ENCODE measurements at regions not wholly inside any gene's neighbourhood (a gene's known extent, or its start where the extent isn't known, plus 50 kb on each side); places are given as distances from the start of the nearest gene placed in this dataset.

GRCh38 chr1:193794239-193794638, 607.8 kb upstream of the B3GALT2 start:
- no peak for TF ChIP-seq ZFX (IDR thresholded peaks at IDR 0.05; ENCODE audit: borderline replicate concordance)
- no peak for TF ChIP-seq CTCF (IDR thresholded peaks at IDR 0.05)

GRCh38 chr1:193791746-193792145, 605.3 kb upstream of the B3GALT2 start:
- TF ChIP-seq CTCF (IDR thresholded peaks at IDR 0.05) (no peak), ZFX (IDR thresholded peaks at IDR 0.05; ENCODE audit: borderline replicate concordance) (no peak)

More at GRCh38 chr1:193794239-193794638, 607.8 kb upstream of the B3GALT2 start:
- H3K27ac ChIP-seq = no peak overlapping the region

GRCh38 chr1:193787061-193787460, 600.6 kb upstream of the B3GALT2 start:
- no peak overlapping the region for H3K27ac ChIP-seq
- TF ChIP-seq CTCF (IDR thresholded peaks at IDR 0.05) (no peak; the same call in 1 of the 2 replicates), ZFX (IDR thresholded peaks at IDR 0.05; ENCODE audit: borderline replicate concordance) (no peak)

More at GRCh38 chr1:193791746-193792145, 605.3 kb upstream of the B3GALT2 start:
- no peak overlapping the region for H3K27ac ChIP-seq

- 0 out of 2 replicates have a peak overlapping the region, but pooled peaks have one; percentile 2 for H3K27ac ChIP-seq
- TF ChIP-seq CTCF (IDR thresholded peaks at IDR 0.05) (no peak), ZFX (IDR thresholded peaks at IDR 0.05; ENCODE audit: borderline replicate concordance) (no peak)
Measured at GRCh38 chr1:193785850-193786420, 599.5 kb upstream of the B3GALT2 start.

- TF ChIP-seq ZFX (IDR thresholded peaks at IDR 0.05; ENCODE audit: borderline replicate concordance) = no peak
- TF ChIP-seq CTCF (IDR thresholded peaks at IDR 0.05) = no peak
- H3K27ac ChIP-seq = no peak overlapping the region
Measured at GRCh38 chr1:193774536-193775323, 588.3 kb upstream of the B3GALT2 start.

GRCh38 chr1:193771596-193771995, 585.2 kb upstream of the B3GALT2 start:
- H3K27ac ChIP-seq = no peak overlapping the region
- no peak for TF ChIP-seq ZFX (IDR thresholded peaks at IDR 0.05; ENCODE audit: borderline replicate concordance)
- no peak for TF ChIP-seq CTCF (IDR thresholded peaks at IDR 0.05)

- TF ChIP-seq CTCF (IDR thresholded peaks at IDR 0.05) (no peak), ZFX (IDR thresholded peaks at IDR 0.05; ENCODE audit: borderline replicate concordance) (no peak)
- no peak overlapping the region for H3K27ac ChIP-seq
Measured at GRCh38 chr1:193769651-193770050, 583.2 kb upstream of the B3GALT2 start.

Data from 22Rv1 (cell line).